Liver (tissue), 8 donors: ENCODE measurements at regions not wholly inside any gene's neighbourhood (a gene's known extent, or its start where the extent isn't known, plus 50 kb on each side); places are given as distances from the start of the nearest gene placed in this dataset.

Source experiments
- DNase-seq: peaks from one replicate; pipeline ENCODE4 v3.0.0-alpha.2; 2017; ENCODE audit warnings: low spot score
- H3K27ac ChIP-seq, 2 donors: one replicate each; pipeline ENCODE4 v1.7.0; 2013; ENCODE audit warnings: inconsistent platforms in 2 of 2, low read length in 2 of 2, control low read depth in 1 of 2, low read depth in 1 of 2, mild to moderate bottlenecking in 1 of 2
- H3K27me3 ChIP-seq, 4 donors: one replicate each; pipeline versions ENCODE4 v1.6.1 to v1.7.0; 2013; ENCODE audit warnings: low read length in 3 of 4, inconsistent platforms in 1 of 4, mild to moderate bottlenecking in 1 of 4, moderate library complexity in 1 of 4; ENCODE audit not compliant: control insufficient read depth in 4 of 4, insufficient read depth in 4 of 4
- H3K36me3 ChIP-seq, 4 donors: one replicate each; pipeline versions ENCODE4 v1.6.1 to v1.7.0; 2013; ENCODE audit warnings: low read length in 3 of 4, mild to moderate bottlenecking in 3 of 4, low read depth in 1 of 4, moderate library complexity in 1 of 4; ENCODE audit not compliant: control insufficient read depth in 4 of 4, insufficient read depth in 3 of 4
- H3K4me1 ChIP-seq, 4 donors: one replicate each; pipeline versions ENCODE4 v1.6.1 to v1.7.0; 2013; ENCODE audit warnings: low read length in 3 of 4, mild to moderate bottlenecking in 3 of 4, moderate library complexity in 1 of 4; ENCODE audit not compliant: control insufficient read depth in 4 of 4, insufficient read depth in 4 of 4
- H3K4me3 ChIP-seq, 3 donors: one replicate each; pipeline versions ENCODE4 v1.6.1 to v1.7.0; 2013; ENCODE audit warnings: low read length in 3 of 3, control low read depth in 1 of 3, low read depth in 1 of 3, mild to moderate bottlenecking in 1 of 3
- H3K9ac ChIP-seq, 2 donors: one replicate each; pipeline ENCODE4 v1.7.0; 2013; ENCODE audit warnings: low read length in 2 of 2, mild to moderate bottlenecking in 2 of 2, moderate library complexity in 2 of 2, control low read depth in 1 of 2, low read depth in 1 of 2
- H3K9me3 ChIP-seq, 4 donors: one replicate each; pipeline versions ENCODE4 v1.6.1 to v1.7.0; 2013; ENCODE audit warnings: low read length in 3 of 4; ENCODE audit not compliant: control insufficient read depth in 4 of 4
- CTCF ChIP-seq: fragments of 150-350 bp; IDR thresholded peaks from 2 replicates; pipeline ENCODE4 v1.5.1; 2017; ENCODE audit warnings: improper control_type of control experiment, low read depth, low read length; ENCODE audit not compliant: missing input control
- EGR1 ChIP-seq, 2 donors: IDR thresholded peaks; 2 replicates each; pipeline ENCODE4 v1.6.1; 2016 to 2018; ENCODE audit warnings: antibody characterized with exemption in 2 of 2, low read depth in 2 of 2
- FOXA1 ChIP-seq: IDR thresholded peaks from 2 replicates; pipeline ENCODE4 v1.6.1; 2016; ENCODE audit warnings: antibody characterized with exemption
- FOXA2 ChIP-seq: IDR thresholded peaks from 2 replicates; pipeline ENCODE4 v1.6.1; 2016; ENCODE audit warnings: antibody characterized with exemption
- GABPA ChIP-seq, 2 donors: IDR thresholded peaks in 1 of 2; conservative IDR thresholded peaks in 1 of 2; 2 replicates each; pipeline ENCODE4 v1.6.1; 2016; ENCODE audit warnings: antibody characterized with exemption in 2 of 2, mild to moderate bottlenecking in 1 of 2, moderate library complexity in 1 of 2
- HNF4A ChIP-seq, 2 donors: conservative IDR thresholded peaks; 2 replicates each; pipeline ENCODE4 v1.6.1; 2016; ENCODE audit warnings: antibody characterized with exemption in 2 of 2, mild to moderate bottlenecking in 2 of 2
- HNF4G ChIP-seq: IDR thresholded peaks from 2 replicates; pipeline ENCODE4 v1.6.1; 2016; ENCODE audit warnings: antibody characterized with exemption
- MAX ChIP-seq: IDR thresholded peaks from 2 replicates; pipeline ENCODE4 v1.6.1; 2016; ENCODE audit warnings: antibody characterized with exemption
- RAD21 ChIP-seq, 2 donors: IDR thresholded peaks; 2 replicates each; pipeline ENCODE4 v1.6.1; 2016; ENCODE audit warnings: antibody characterized with exemption in 2 of 2, mild to moderate bottlenecking in 2 of 2
- RXRA ChIP-seq, 2 donors: IDR thresholded peaks; 2 replicates each; pipeline ENCODE4 v1.6.1; 2017 to 2018; ENCODE audit warnings: antibody characterized with exemption in 2 of 2, mild to moderate bottlenecking in 1 of 2
- SP1 ChIP-seq: IDR thresholded peaks from 2 replicates; pipeline ENCODE4 v1.6.1; 2018; ENCODE audit warnings: antibody characterized with exemption, mild to moderate bottlenecking
- TAF1 ChIP-seq: conservative IDR thresholded peaks from 2 replicates; pipeline ENCODE4 v1.6.1; 2016; ENCODE audit warnings: antibody characterized with exemption, mild to moderate bottlenecking
- YY1 ChIP-seq: IDR thresholded peaks from 2 replicates; pipeline ENCODE4 v1.6.1; 2016; ENCODE audit warnings: antibody characterized with exemption, mild to moderate bottlenecking
- WGBS: extraction: QIAGEN DNeasy Blood & Tissue Kit; methylation state at CpG from one replicate; pipeline ENCODE4 v1.1.7; 2013; 5-methylcytosine and 5-hydroxymethylcytosine counted together
- TF ChIP-seq, protein P1 (sequence below): IDR thresholded peaks from 2 replicates; pipeline ENCODE4 v1.6.1; 2016; ENCODE audit warnings: antibody characterized with exemption, mild to moderate bottlenecking
- TF ChIP-seq, protein P2 (sequence below): IDR thresholded peaks from 2 replicates; pipeline ENCODE4 v1.6.1; 2016; ENCODE audit warnings: antibody characterized with exemption
- TF ChIP-seq, protein P3 (sequence below): IDR thresholded peaks from 2 replicates; pipeline ENCODE4 v1.6.1; 2016; ENCODE audit warnings: antibody characterized with exemption
- donor health status: healthy.
- donor health status: healthy.
- donor health status: healthy.
- donor health status: healthy.
- donor health status: healthy.

- 96% methylated on average over 2 of the region's 2 CpGs for WGBS
- no peak for TF ChIP-seq HNF4G
- Histone ChIP-seq H3K27me3 (no peaks in the 10 kb centered on the region), H3K27ac (no peak overlapping the region), H3K9ac (no peak overlapping the region), H3K36me3 (no peaks in the 10 kb centered on the region), H3K9me3 (peaks cover 0 to 12% (median 7%) of the 10 kb centered on the region in 4 donors), H3K4me3 (no peak overlapping the region), H3K4me1 (no peaks in the 10 kb centered on the region)
- DNase-seq, result no peak
Observed at GRCh38 chr5:148898413-148899075, 72.1 kb downstream of the ADRB2 start.

DNA sequence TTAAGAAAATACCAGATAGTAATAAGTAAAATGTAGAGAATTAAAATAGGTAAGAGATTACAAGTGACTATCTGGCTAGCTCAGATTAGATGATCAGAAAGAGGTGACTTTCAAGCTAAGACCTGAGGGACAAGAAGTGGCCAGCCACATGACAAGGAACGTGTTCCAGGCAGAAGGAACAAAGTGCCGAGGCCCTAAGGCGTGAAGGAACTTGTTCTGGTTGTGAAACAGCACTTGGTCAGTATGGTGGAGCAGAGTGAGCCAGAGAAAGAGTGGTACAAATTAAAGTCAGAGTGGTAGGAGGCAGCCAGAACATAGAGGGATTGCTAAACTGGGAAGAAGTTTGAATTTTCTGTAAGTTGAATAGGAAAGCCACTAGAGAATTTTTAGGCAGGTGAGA is 73.6 kb downstream of the ADRB2 start:
- 82% methylated on average over 3 of the region's 3 CpGs for WGBS
- no peak for DNase-seq
- Histone ChIP-seq H3K27ac (no peak overlapping the region), H3K36me3 (no peaks in the 10 kb centered on the region), H3K9ac (no peak overlapping the region), H3K4me1 (peaks cover 0 to 3% (median 1%) of the 10 kb centered on the region in 4 donors), H3K4me3 (no peak overlapping the region), H3K27me3 (no peaks in the 10 kb centered on the region), H3K9me3 (peaks cover 0 to 7% (median 4%) of the 10 kb centered on the region in 4 donors)
- TF ChIP-seq SP1, result no peak
- no peak for TF ChIP-seq HNF4A (conservative IDR thresholded peaks at IDR 0.05)
- TF ChIP-seq HNF4G, result no peak
- TF ChIP-seq FOXA1, result no peak
- no peak for TF ChIP-seq MAX
- TF ChIP-seq GABPA (IDR thresholded peaks at IDR 0.05 in 1 of 2, conservative IDR thresholded peaks at IDR 0.05 in 1 of 2), result no peak
- TF ChIP-seq TAF1, result no peak
- TF ChIP-seq RAD21 (IDR thresholded peaks at IDR 0.05), result no peak
- no peak for TF ChIP-seq FOXA2
- TF ChIP-seq EGR1 (IDR thresholded peaks at IDR 0.05; ENCODE audit: low read depth in 2 of 2), result no peak
- TF ChIP-seq RXRA (IDR thresholded peaks at IDR 0.05), result no peak

DNA sequence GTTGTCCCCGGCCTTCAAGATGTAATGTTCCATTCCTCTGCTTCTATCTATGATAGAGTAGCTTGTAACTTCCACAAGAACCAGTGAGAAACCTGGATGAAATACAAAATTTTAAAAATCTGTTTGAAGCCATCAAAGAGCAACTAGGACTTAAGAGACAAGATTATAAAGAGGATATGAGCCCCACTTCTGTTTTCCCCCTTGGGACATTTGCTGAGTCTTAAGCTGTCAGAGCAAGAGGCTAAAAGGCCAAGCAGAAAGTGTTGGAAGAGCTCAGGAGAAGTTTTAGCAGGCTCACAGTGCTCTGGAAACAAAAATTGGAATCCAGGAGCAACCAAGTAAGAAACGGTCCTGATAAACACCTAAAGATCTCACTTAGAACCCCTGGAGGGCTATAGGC is 76.1 kb downstream of the ADRB2 start:
- H3K9ac ChIP-seq, result no peak overlapping the region
- H3K27ac ChIP-seq, result no peak overlapping the region
- TF ChIP-seq EGR1 (IDR thresholded peaks at IDR 0.05; ENCODE audit: low read depth in 2 of 2), result no peak
- TF ChIP-seq, protein P1, sequence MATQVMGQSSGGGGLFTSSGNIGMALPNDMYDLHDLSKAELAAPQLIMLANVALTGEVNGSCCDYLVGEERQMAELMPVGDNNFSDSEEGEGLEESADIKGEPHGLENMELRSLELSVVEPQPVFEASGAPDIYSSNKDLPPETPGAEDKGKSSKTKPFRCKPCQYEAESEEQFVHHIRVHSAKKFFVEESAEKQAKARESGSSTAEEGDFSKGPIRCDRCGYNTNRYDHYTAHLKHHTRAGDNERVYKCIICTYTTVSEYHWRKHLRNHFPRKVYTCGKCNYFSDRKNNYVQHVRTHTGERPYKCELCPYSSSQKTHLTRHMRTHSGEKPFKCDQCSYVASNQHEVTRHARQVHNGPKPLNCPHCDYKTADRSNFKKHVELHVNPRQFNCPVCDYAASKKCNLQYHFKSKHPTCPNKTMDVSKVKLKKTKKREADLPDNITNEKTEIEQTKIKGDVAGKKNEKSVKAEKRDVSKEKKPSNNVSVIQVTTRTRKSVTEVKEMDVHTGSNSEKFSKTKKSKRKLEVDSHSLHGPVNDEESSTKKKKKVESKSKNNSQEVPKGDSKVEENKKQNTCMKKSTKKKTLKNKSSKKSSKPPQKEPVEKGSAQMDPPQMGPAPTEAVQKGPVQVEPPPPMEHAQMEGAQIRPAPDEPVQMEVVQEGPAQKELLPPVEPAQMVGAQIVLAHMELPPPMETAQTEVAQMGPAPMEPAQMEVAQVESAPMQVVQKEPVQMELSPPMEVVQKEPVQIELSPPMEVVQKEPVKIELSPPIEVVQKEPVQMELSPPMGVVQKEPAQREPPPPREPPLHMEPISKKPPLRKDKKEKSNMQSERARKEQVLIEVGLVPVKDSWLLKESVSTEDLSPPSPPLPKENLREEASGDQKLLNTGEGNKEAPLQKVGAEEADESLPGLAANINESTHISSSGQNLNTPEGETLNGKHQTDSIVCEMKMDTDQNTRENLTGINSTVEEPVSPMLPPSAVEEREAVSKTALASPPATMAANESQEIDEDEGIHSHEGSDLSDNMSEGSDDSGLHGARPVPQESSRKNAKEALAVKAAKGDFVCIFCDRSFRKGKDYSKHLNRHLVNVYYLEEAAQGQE, result no peak
- TF ChIP-seq YY1, result no peak
- TF ChIP-seq, protein P2, sequence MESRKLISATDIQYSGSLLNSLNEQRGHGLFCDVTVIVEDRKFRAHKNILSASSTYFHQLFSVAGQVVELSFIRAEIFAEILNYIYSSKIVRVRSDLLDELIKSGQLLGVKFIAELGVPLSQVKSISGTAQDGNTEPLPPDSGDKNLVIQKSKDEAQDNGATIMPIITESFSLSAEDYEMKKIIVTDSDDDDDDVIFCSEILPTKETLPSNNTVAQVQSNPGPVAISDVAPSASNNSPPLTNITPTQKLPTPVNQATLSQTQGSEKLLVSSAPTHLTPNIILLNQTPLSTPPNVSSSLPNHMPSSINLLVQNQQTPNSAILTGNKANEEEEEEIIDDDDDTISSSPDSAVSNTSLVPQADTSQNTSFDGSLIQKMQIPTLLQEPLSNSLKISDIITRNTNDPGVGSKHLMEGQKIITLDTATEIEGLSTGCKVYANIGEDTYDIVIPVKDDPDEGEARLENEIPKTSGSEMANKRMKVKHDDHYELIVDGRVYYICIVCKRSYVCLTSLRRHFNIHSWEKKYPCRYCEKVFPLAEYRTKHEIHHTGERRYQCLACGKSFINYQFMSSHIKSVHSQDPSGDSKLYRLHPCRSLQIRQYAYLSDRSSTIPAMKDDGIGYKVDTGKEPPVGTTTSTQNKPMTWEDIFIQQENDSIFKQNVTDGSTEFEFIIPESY, result no peak
- TF ChIP-seq HNF4G, result no peak
- TF ChIP-seq, protein P3, sequence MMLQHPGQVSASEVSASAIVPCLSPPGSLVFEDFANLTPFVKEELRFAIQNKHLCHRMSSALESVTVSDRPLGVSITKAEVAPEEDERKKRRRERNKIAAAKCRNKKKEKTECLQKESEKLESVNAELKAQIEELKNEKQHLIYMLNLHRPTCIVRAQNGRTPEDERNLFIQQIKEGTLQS, result no peak
- TF ChIP-seq CTCF, result no peak
- no peak for TF ChIP-seq FOXA1
- DNase-seq, result no peak
- peaks cover 0 to 3% (median 2%) of the 10 kb centered on the region in 4 donors for H3K4me1 ChIP-seq
- peaks cover 0 to 7% (median 0%) of the 10 kb centered on the region in 4 donors for H3K9me3 ChIP-seq
- no peak overlapping the region for H3K4me3 ChIP-seq
- no peaks in the 10 kb centered on the region for H3K36me3 ChIP-seq
- no peaks in the 10 kb centered on the region for H3K27me3 ChIP-seq
- 91% methylated on average over 2 of the region's 2 CpGs for WGBS
